Prostate gland (tissue), 2 donors: ENCODE measurements at regions not wholly inside any gene's neighbourhood (a gene's known extent, or its start where the extent isn't known, plus 50 kb on each side); places are given as distances from the start of the nearest gene placed in this dataset.

Experiments used
- CTCF ChIP-seq, 4 experiments: fragments of 200-600 bp in 2 of 4; fragments of 450-650 bp in 2 of 4; sonication (generic) in 2 of 4; IDR thresholded peaks; 1 replicate in 3 of 4; 2 replicates in 1 of 4; pipeline ENCODE4 v1.5.1; 2016 to 2019; ENCODE audit warnings: antibody characterized with exemption in 4 of 4, mild to moderate bottlenecking in 2 of 4, moderate library complexity in 2 of 4
- POLR2A ChIP-seq: fragments of 450-650 bp; IDR thresholded peaks from one replicate; pipeline ENCODE4 v1.6.1; 2016; ENCODE audit warnings: antibody characterized with exemption, mild to moderate bottlenecking

GRCh38 chr10:2888403-2889004, 178.8 kb upstream of the PFKP start:
- TF ChIP-seq POLR2A: no peak
- no peak for TF ChIP-seq CTCF (IDR thresholded peaks at IDR 0.05)
